ENCODE measurements at regions not wholly inside any gene's neighbourhood (a gene's known extent, or its start where the extent isn't known, plus 50 kb on each side); places are given as distances from the start of the nearest gene placed in this dataset.

DNA sequence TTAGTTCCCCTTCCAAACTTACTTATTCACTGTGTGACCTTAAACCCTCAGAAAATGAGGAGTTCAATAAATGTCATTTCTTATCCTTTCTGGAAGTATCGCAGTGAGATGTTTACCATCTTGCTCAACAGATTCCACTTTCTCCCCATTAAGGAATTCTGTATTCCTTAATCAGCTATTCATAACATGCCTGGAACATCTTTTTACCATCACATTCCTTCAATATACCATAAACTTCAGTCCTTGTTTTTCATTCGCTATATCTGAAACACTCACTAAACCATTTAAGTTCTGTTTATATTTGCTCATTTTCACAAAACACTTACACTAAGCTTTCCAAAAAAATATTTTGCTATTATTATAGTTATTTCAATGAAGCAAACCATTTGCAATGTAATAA is 1158.6 kb downstream of the CDH12 start:
- DNase-seq (ENCODE audit: low spot score): no peak
- intact Hi-C loops (cut with DNase I): no loop called here

DNA sequence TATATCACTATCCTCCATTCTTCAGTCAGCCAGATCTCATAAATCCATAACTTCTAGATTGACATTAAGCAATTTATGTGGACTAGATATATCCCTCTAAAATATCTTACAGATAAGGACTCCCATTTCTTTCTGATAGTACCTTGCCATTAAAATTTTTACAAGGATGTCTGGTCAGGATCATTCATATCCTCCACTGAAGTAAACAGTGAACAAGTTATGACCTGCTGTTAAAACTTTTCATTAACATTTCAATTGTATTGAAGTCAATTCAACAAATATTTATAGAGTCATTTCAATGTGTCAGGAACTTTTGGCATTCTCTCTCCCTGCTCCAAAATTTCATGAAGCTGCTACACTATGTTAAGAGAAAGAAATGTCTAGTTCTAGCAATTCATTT is 1159.6 kb downstream of the CDH12 start:
- no peak for DNase-seq (ENCODE audit: low spot score)

GRCh38 chr5:21689587-21689986 is 1163.6 kb downstream of the CDH12 start:
- intact Hi-C loops (cut with DNase I): no loop called here
- no peak for DNase-seq (ENCODE audit: low spot score)

More for the DNA sequence above, 1159.6 kb downstream of the CDH12 start:
- intact Hi-C loops (cut with DNase I): no loop called here

- DNase-seq (ENCODE audit: low spot score): no peak
- intact Hi-C loops (cut with DNase I): no loop called here
Measured at GRCh38 chr5:21688655-21689054, 1164.5 kb downstream of the CDH12 start.

DNA sequence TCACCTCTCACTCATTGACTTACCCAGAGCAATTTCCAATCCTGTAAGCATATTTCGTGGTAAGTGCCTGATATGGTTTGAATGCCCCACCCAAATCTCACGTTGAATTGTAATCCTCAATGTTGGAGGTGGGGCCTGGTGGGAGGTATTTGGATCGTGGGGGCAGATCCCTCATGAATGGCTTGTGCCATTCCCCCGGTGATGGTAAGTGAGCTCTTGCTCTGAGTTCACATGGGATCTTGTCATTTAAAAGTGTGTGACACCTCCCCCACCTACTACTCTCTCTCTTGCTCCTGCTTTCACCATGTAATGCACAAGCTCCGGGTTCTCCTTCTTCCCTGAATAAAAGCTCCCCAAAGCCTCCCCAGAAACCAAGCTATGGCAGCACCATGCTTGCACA is 1165.5 kb downstream of the CDH12 start:
- intact Hi-C loops (cut with DNase I): no loop called here
- no peak for DNase-seq (ENCODE audit: low spot score)

GRCh38 chr5:21686706-21687105 is 1166.4 kb downstream of the CDH12 start:
- intact Hi-C loops (cut with DNase I): no loop called here
- DNase-seq (ENCODE audit: low spot score): no peak

- no peak for DNase-seq (ENCODE audit: low spot score)
- intact Hi-C loops (cut with DNase I): no loop called here
Measured at GRCh38 chr5:21685522-21685921, 1167.6 kb downstream of the CDH12 start.

GRCh38 chr5:21684992-21685391 is 1168.2 kb downstream of the CDH12 start:
- intact Hi-C loops (cut with DNase I): no loop called here
- no peak for DNase-seq (ENCODE audit: low spot score)

DNA sequence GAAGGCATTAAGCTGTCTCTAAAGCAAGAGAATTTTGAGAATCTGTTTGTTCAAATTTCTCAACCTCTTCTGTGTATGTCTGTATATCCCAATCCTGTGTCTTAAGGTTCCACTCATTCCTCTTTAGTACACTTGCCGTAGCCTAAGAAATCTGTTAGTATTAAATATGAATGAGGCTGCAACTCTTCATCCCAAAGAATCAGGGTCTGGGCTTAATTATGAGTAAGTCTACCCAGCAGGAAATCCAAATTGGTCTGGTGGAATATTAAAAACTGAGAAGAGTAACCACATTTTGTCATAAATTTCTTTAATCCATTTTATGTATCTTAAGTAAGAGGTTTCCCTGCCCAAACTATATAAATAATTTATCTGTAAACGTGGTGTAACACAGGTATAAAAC is 1171.2 kb downstream of the CDH12 start:
- intact Hi-C loops (cut with DNase I): no loop called here
- no peak for DNase-seq (ENCODE audit: low spot score)

- no peak for DNase-seq (ENCODE audit: low spot score)
- intact Hi-C loops (cut with DNase I): no loop called here
Measured at GRCh38 chr5:21680641-21681040, 1172.5 kb downstream of the CDH12 start.

DNA sequence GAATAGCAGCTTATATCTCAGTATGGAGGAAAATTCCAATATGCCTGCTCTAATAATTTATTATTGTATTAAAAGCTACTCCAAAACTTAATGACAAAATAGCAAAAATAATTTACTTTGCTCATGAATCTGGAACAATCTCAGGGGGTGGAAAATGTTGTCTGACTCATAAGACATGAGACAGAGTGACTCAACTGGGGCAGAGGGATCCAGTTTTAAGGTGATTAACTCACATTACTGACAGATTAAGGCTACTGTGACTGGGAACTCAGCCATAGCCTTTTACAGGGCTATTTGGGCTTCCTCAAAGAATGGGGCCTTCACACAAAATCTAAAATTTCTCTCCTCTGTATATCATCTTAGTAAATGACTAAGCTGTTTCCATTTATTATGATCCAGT is 1172.9 kb downstream of the CDH12 start:
- intact Hi-C loops (cut with DNase I): no loop called here
- DNase-seq (ENCODE audit: low spot score): no peak

- intact Hi-C loops (cut with DNase I): no loop called here
- DNase-seq (ENCODE audit: low spot score): no peak
Measured at GRCh38 chr5:21678526-21678925, 1174.6 kb downstream of the CDH12 start.

DNA sequence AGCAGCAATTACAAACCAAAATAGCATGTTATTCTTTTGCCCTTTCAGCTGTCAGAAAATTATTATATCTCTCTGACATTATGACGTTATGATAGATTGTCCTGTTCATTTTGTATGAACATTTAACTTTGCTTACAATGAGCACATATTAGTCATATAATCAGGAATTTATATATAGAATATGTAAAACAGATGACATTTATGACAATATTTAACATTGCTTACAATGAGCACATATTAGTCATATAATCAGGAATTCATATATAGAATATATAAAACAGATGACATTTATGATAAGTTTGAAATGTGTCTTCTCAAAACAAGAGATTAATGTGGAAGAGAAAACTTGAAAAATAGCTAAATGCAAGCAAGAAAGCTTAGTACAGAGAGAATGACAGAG is 1180.2 kb downstream of the CDH12 start:
- no peak for DNase-seq (ENCODE audit: low spot score)
- intact Hi-C loops (cut with DNase I): no loop called here

DNA sequence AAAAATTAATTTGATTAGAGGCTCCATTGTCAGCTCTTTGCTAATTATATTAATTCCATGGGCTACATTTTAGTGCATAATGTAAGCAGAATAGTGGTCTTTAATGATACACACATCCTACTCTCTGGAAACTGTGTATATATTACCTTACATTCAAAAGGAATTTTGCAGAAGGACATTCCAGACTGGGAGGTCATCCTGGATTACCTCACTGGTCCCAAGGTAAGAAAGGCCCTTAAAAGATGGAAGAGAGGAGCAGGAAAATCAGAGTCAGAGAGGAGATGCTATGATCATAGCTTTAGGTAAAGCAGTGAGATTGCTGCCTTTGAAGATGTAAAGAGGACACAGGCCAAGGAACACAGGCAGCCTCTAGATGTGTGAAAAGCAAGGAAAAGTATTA is 1180.8 kb downstream of the CDH12 start:
- DNase-seq (ENCODE audit: low spot score): no peak
- intact Hi-C loops (cut with DNase I): no loop called here

GRCh38 chr5:21665524-21665923 is 1187.6 kb downstream of the CDH12 start:
- no peak for DNase-seq (ENCODE audit: low spot score)
- intact Hi-C loops (cut with DNase I): no loop called here

DNA sequence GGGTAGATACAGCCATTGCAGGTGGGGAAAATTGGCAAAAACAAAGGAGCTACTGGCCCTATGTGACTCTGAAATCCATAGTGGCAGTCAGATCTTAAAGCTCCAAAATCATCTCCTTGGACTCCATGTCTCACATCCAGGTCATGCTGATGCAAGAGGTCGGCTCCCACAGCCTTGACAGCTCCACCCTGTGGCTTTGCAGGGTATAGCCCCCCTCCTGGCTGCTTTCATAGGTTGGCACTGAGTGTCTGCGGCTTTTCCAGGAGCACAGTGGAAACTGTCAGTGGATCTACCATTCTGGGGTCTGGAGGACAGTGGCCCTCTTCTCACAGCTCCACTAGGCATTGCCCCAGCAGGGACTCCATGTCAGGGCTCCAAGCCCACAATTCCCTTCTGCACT is 1190.1 kb downstream of the CDH12 start:
- intact Hi-C loops (cut with DNase I): no loop called here
- no peak for DNase-seq (ENCODE audit: low spot score)

DNA sequence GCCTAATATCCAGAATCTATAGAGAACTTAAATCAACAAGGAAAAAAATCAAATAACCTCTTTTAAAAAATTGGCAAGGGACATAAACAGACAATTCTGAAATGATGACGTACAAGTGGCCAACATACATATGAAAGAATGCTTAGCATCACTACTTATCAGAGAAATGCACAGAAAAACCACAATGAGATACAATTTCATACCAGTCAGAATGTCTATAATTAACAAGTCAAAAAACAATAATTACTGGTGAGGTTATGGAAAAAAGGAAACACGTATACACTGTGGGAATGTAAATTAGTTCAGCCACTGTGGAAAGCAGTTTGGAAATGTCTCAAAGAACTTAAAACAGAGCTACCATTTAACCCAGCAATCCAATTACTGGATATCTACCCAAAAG is 1192.0 kb downstream of the CDH12 start:
- intact Hi-C loops (cut with DNase I): no loop called here
- no peak for DNase-seq (ENCODE audit: low spot score)

GRCh38 chr5:21654556-21654955 is 1198.6 kb downstream of the CDH12 start:
- intact Hi-C loops (cut with DNase I): no loop called here
- no peak for DNase-seq (ENCODE audit: low spot score)

GRCh38 chr5:21649969-21650368 is 1203.2 kb downstream of the CDH12 start:
- no peak for DNase-seq (ENCODE audit: low spot score)
- intact Hi-C loops (cut with DNase I): no loop called here

- no peak for DNase-seq (ENCODE audit: low spot score)
- intact Hi-C loops (cut with DNase I): no loop called here
Measured at GRCh38 chr5:21646469-21646868, 1206.7 kb downstream of the CDH12 start.

- intact Hi-C loops (cut with DNase I): no loop called here
- DNase-seq (ENCODE audit: low spot score): no peak
Measured at GRCh38 chr5:21644032-21644431, 1209.1 kb downstream of the CDH12 start.

- intact Hi-C loops (cut with DNase I): no loop called here
- DNase-seq (ENCODE audit: low spot score): no peak
Measured at GRCh38 chr5:21642312-21642711, 1210.8 kb downstream of the CDH12 start.

GRCh38 chr5:21623831-21624230 is 1229.3 kb downstream of the CDH12 start:
- no peak for DNase-seq (ENCODE audit: low spot score)
- intact Hi-C loops (cut with DNase I): no loop called here
